Lower leg skin (tissue), 4 donors: ENCODE measurements at regions not wholly inside any gene's neighbourhood (a gene's known extent, or its start where the extent isn't known, plus 50 kb on each side); places are given as distances from the start of the nearest gene placed in this dataset.

Experiments used
- DNase-seq, 2 donors: peaks; one replicate each; pipeline ENCODE4 v3.0.0-alpha.2; 2019; ENCODE audit warnings: low spot score in 2 of 2
- H3K4me3 ChIP-seq: fragments of 200-600 bp; sonication (generic); 2 replicates; pipeline ENCODE4 v1.5.1; 2017; ENCODE audit warnings: mild to moderate bottlenecking, low read depth; ENCODE audit not compliant: poor library complexity, severe bottlenecking
- CTCF ChIP-seq, 3 donors: fragments of 450-650 bp; IDR thresholded peaks; one replicate each; pipeline ENCODE4 v1.5.1; 2016; ENCODE audit warnings: antibody characterized with exemption in 3 of 3, mild to moderate bottlenecking in 3 of 3, moderate library complexity in 2 of 3
- POLR2A ChIP-seq, 2 donors: fragments of 450-650 bp; IDR thresholded peaks; one replicate each; pipeline ENCODE4 v1.6.1; 2016 to 2017; ENCODE audit warnings: antibody characterized with exemption in 2 of 2, mild to moderate bottlenecking in 1 of 2, moderate library complexity in 1 of 2
- WGBS, 2 donors: methylation state at CpG; one replicate each; pipeline ENCODE4 v1.1.5; 2018; 5-methylcytosine and 5-hydroxymethylcytosine counted together
- intact Hi-C: fragments of 100-400 bp; cut with DNase I; formaldehyde crosslinking; loops from one replicate; pipeline ENCODE4 v1.15.0; 2023; ENCODE audit warnings: low total_unique reads

DNA sequence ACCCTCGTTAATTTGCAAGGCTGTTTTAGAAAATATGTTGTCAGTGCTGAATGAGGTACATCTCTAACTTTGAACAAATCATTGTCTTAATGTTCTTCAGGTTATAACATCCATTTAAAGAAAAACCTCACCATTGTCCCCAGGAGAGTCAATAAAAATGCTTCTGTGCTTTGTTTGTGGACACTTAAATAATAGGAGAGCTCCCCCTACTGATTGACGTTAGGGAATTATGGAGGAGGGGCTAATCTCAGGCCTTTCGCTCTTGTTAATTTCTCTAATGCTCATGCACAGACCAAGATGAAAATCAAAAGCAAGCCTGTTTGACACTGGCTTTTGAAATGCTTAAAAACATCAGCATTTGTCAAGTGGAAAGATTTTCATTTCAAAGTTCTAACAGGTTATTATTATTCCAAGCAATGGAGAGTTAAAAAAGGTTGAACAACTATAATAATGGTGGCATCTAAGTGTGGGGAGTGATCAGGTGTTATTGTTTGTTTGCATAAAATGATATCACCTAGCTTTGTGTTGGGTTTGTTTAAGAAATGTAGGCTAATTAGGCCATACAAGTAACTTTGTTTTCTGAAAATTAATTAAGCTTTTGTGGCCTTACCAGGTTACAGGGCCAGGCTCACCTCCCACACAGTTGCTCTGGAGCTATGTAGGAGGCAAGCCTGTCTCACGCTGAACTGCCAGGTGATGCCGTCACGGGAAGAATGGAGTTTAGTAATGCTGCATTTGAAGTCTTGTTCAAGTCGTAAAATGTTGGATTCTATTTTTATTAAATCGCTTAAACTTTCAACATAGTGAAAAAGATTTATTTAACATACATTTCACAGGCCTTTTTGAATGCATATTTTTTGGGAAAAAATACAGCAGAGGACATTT is 51.7 kb upstream of the SMIM21 start:
- TF ChIP-seq POLR2A (IDR thresholded peaks at IDR 0.05) (no peak), CTCF (IDR thresholded peaks at IDR 0.05) (no peak)
- intact Hi-C loops, result no loop called here
- no peak overlapping the region for H3K4me3 ChIP-seq
- WGBS, 2 donors, result 61 to 64% methylated on average over 8 of the region's 8 CpGs
- DNase-seq, result no peak

DNA sequence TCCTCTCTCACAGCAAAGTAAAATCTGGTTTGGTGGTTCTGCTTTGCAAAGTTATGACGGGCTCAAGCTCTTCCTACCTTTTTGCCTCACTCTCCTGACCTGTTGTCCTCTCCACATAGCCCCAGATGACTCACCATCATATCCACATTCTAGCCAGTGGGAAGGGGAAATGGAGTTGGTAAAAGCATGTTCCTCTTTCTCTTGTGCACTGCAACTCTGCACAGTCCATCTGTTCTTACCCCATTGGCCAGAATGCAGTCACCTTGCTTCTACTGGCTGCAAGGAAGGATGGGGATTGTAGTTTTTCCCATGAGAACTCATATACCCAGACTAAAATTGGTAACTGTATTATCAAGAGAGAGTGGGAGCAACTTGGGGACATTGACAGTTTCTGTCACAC is 50.4 kb upstream of the SMIM21 start:
- 75 to 89% methylated on average over 1 of the region's 1 CpG for WGBS, 2 donors
- TF ChIP-seq POLR2A (IDR thresholded peaks at IDR 0.05) (no peak), CTCF (IDR thresholded peaks at IDR 0.05) (no peak)
- intact Hi-C loops, result no loop called here
- no peak overlapping the region for H3K4me3 ChIP-seq
- no peak for DNase-seq
